ENCODE measurements at regions not wholly inside any gene's neighbourhood (a gene's known extent, or its start where the extent isn't known, plus 50 kb on each side); places are given as distances from the start of the nearest gene placed in this dataset.

DNA sequence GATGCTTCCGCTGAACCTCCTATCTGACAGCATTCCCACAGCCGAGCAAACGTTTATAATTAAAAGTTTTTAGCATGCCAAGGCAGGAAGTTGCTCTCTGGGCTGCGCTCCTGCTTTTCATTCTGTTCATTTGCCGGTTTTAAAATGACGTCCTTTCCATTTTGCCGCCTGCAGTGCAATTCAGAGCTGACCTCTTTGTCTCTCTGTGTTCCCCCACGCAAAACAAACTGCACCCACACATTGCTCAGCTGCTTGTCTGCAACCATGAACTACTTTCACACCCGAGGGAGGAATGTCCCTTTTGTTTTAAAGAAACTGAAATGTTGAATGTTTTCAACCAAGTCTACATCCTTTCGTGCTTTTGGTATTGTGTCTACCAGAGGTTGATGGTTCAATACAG, 416.5 kb downstream of the EFNB2 start:
- H3K4me3 ChIP-seq, result no peak overlapping the region

DNA sequence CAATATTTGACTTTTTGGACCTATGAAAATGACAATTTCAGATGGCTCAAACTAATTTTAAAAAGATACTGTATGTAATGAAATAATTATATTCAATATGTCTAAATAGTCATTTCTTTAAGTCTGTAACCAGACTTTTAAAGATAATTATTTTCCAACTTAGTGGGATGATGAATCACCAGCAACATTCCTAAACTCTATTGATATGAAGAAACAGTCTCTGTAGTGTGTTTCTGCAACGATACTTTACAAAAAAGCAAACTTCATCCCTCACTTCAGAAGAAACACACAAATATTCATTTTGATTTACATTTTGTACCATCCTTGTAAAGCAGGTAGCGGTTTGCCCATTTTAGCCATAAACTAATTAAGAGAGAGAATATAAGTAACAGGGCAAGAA, 417.4 kb downstream of the EFNB2 start:
- Histone ChIP-seq H3K36me3 (replicated peaks in 1 of 2) (no peaks in the 10 kb centered on the region), H3K4me3 (no peak overlapping the region), H3K27me3 (no peaks in the 10 kb centered on the region), H3K9me3 (replicated peaks in 1 of 3) (no peaks in the 10 kb centered on the region), H3K4me1 (replicated peaks in 1 of 2) (no peaks in the 10 kb centered on the region), H3K27ac (no peak overlapping the region)
- no peak for TF ChIP-seq CTCF (IDR thresholded peaks at IDR 0.05)
- no peak for TF ChIP-seq POLR2A (IDR thresholded peaks at IDR 0.05)
- no peak for DNase-seq
- 71 to 86% (median 77%) methylated on average over 2 of the region's 2 CpGs for WGBS, 4 donors
- intact Hi-C loops (cut with DNase I), result no loop called here

More for the DNA sequence above, 416.5 kb downstream of the EFNB2 start:
- no peak for TF ChIP-seq CTCF (IDR thresholded peaks at IDR 0.05)
- TF ChIP-seq POLR2A (IDR thresholded peaks at IDR 0.05), result no peak
- Histone ChIP-seq H3K27me3 (no peaks in the 10 kb centered on the region), H3K27ac (no peak overlapping the region), H3K4me1 (replicated peaks in 1 of 2) (no peaks in the 10 kb centered on the region), H3K36me3 (replicated peaks in 1 of 2) (no peaks in the 10 kb centered on the region), H3K9me3 (replicated peaks in 1 of 3) (no peaks in the 10 kb centered on the region)
- no peak for DNase-seq
- intact Hi-C loops (cut with DNase I), result no loop called here
- WGBS, 4 donors, result 41 to 54% (median 45%) methylated on average over 10 of the region's 10 CpGs

DNA sequence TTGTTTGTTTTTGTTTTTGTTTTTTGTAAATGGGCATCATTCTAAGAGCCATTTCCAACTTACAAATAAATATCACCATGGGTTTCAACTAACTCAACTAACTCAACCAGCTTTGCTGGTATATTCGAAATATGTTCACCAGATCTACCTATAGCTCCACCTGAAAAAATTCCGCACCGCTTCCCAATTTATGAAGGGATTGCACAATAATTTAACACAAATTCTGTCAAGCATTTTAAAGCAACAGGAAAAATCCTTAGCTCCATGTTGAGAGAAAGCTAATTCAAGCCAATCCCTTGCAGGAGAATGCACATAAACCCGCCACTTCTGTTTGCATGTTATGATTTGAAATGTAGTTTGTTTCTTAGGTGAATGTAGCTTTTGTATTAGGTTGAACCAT, 417.8 kb downstream of the EFNB2 start:
- DNase-seq, result no peak
- Histone ChIP-seq H3K4me3 (no peak overlapping the region), H3K27me3 (no peaks in the 10 kb centered on the region), H3K27ac (no peak overlapping the region), H3K9me3 (replicated peaks in 1 of 3) (no peaks in the 10 kb centered on the region), H3K4me1 (replicated peaks in 1 of 2) (no peaks in the 10 kb centered on the region), H3K36me3 (replicated peaks in 1 of 2) (no peaks in the 10 kb centered on the region)
- WGBS, 4 donors, result 85 to 95% (median 92%) methylated on average over 4 of the region's 4 CpGs
- no peak for TF ChIP-seq CTCF (IDR thresholded peaks at IDR 0.05)
- TF ChIP-seq POLR2A (IDR thresholded peaks at IDR 0.05), result no peak
- intact Hi-C loops (cut with DNase I), result no loop called here

DNA sequence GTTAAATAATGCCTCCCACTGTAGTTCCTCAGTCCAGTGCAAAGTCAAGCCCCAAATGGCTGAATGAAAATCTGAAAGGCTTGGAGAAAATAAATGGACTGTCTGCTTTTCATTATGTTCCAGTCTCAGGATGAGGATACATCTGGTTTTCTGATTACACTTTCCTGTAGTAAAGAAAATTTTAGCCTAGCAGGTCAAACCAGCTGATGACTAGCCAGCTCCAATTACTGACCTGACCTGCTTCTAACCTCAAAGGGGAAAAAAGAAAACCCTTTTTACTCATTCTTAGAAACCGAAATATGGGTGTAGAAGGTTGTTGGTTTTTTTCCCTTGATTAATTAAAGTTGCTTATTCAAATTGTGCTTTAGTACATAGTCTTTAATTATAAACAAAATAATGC, 418.4 kb downstream of the EFNB2 start:
- H3K4me1 ChIP-seq (replicated peaks in 1 of 2), result no peaks in the 10 kb centered on the region
- no peak for TF ChIP-seq CTCF (IDR thresholded peaks at IDR 0.05)
- no peak for TF ChIP-seq POLR2A (IDR thresholded peaks at IDR 0.05)
- no peaks in the 10 kb centered on the region for H3K27me3 ChIP-seq
- H3K36me3 ChIP-seq (replicated peaks in 1 of 2), result no peaks in the 10 kb centered on the region
- no peak overlapping the region for H3K4me3 ChIP-seq
- intact Hi-C loops (cut with DNase I), result no loop called here
- no peak overlapping the region for H3K27ac ChIP-seq
- 38 to 48% (median 40%) methylated on average over 1 of the region's 1 CpG for WGBS, 4 donors
- no peaks in the 10 kb centered on the region for H3K9me3 ChIP-seq (replicated peaks in 1 of 3)
- DNase-seq, result no peak
